C4-2B (cell line): ENCODE measurements at regions not wholly inside any gene's neighbourhood (a gene's known extent, or its start where the extent isn't known, plus 50 kb on each side); places are given as distances from the start of the nearest gene placed in this dataset.

ENCODE experiments used
- ZFX ChIP-seq: fragments of 450-650 bp; IDR thresholded peaks from 2 replicates; pipeline ENCODE4 v1.6.1; 2017
- TF ChIP-seq, protein P1 (sequence below): fragments of 450-650 bp; conservative IDR thresholded peaks from 2 replicates; pipeline ENCODE4 v1.5.1; 2017; ENCODE audit warnings: mild to moderate bottlenecking

DNA sequence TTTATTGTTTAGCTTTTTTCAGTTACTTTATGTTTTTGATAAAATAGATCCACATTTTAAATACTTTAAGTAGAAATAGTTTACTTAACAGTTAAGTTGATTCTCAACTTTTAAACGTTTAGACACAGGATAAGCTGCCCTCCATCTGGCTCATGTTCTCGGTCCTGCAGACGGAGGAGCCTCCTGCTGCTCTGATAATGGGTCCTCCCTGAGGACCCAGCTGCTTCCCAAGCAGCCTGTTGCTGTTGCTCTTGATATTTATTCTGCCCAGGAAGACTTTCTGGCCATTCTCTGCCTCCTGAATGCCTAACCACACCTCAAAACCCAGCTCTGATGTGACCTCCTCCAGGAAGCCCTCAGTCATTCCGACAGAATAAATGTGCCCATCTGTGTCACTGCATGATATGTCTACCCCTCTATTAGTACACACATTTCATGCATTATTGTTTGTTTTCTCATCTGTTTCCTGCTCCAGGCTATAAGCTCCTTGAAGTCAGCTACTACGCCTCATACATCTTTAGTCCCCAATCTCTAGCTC is 267.2 kb upstream of the MSX2 start:
- TF ChIP-seq, protein P1, sequence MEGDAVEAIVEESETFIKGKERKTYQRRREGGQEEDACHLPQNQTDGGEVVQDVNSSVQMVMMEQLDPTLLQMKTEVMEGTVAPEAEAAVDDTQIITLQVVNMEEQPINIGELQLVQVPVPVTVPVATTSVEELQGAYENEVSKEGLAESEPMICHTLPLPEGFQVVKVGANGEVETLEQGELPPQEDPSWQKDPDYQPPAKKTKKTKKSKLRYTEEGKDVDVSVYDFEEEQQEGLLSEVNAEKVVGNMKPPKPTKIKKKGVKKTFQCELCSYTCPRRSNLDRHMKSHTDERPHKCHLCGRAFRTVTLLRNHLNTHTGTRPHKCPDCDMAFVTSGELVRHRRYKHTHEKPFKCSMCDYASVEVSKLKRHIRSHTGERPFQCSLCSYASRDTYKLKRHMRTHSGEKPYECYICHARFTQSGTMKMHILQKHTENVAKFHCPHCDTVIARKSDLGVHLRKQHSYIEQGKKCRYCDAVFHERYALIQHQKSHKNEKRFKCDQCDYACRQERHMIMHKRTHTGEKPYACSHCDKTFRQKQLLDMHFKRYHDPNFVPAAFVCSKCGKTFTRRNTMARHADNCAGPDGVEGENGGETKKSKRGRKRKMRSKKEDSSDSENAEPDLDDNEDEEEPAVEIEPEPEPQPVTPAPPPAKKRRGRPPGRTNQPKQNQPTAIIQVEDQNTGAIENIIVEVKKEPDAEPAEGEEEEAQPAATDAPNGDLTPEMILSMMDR: no peak
- TF ChIP-seq ZFX: no peak
